ENCODE measurements at regions not wholly inside any gene's neighbourhood (a gene's known extent, or its start where the extent isn't known, plus 50 kb on each side); places are given as distances from the start of the nearest gene placed in this dataset.

DNA sequence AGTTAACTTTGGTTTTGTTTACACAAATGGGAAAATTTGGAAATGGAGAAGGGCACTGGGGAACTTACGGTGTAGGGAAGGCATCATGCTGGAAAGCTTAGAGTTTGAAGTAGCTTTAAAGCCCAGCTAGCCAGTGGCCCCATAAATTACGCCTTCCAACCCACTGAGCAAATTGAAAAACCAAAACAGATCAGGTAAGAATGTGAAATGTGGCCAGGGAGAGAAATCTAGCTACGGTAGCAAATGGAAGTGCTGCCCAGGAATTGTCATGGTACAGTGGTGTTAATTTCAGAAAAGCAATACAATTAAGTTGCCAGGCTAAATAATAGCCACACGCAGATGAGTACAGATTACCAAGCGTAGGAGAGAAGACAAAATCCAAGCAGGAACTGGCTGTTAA lies 654.8 kb downstream of the PRELID2 start (continued):
- TF ChIP-seq, protein P1, sequence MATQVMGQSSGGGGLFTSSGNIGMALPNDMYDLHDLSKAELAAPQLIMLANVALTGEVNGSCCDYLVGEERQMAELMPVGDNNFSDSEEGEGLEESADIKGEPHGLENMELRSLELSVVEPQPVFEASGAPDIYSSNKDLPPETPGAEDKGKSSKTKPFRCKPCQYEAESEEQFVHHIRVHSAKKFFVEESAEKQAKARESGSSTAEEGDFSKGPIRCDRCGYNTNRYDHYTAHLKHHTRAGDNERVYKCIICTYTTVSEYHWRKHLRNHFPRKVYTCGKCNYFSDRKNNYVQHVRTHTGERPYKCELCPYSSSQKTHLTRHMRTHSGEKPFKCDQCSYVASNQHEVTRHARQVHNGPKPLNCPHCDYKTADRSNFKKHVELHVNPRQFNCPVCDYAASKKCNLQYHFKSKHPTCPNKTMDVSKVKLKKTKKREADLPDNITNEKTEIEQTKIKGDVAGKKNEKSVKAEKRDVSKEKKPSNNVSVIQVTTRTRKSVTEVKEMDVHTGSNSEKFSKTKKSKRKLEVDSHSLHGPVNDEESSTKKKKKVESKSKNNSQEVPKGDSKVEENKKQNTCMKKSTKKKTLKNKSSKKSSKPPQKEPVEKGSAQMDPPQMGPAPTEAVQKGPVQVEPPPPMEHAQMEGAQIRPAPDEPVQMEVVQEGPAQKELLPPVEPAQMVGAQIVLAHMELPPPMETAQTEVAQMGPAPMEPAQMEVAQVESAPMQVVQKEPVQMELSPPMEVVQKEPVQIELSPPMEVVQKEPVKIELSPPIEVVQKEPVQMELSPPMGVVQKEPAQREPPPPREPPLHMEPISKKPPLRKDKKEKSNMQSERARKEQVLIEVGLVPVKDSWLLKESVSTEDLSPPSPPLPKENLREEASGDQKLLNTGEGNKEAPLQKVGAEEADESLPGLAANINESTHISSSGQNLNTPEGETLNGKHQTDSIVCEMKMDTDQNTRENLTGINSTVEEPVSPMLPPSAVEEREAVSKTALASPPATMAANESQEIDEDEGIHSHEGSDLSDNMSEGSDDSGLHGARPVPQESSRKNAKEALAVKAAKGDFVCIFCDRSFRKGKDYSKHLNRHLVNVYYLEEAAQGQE (IDR thresholded peaks at IDR 0.05; ENCODE audit: unreplicated experiment) = no peak
- TF ChIP-seq NANOG (IDR thresholded peaks at IDR 0.05; ENCODE audit: borderline replicate concordance) (no peak), POLR2AphosphoS5 (IDR thresholded peaks at IDR 0.05; ENCODE audit: low read depth) (no peak), ZNF331 (CRISPR knock-in tag; IDR thresholded peaks at IDR 0.05; ENCODE audit: low read depth) (no peak)

DNA sequence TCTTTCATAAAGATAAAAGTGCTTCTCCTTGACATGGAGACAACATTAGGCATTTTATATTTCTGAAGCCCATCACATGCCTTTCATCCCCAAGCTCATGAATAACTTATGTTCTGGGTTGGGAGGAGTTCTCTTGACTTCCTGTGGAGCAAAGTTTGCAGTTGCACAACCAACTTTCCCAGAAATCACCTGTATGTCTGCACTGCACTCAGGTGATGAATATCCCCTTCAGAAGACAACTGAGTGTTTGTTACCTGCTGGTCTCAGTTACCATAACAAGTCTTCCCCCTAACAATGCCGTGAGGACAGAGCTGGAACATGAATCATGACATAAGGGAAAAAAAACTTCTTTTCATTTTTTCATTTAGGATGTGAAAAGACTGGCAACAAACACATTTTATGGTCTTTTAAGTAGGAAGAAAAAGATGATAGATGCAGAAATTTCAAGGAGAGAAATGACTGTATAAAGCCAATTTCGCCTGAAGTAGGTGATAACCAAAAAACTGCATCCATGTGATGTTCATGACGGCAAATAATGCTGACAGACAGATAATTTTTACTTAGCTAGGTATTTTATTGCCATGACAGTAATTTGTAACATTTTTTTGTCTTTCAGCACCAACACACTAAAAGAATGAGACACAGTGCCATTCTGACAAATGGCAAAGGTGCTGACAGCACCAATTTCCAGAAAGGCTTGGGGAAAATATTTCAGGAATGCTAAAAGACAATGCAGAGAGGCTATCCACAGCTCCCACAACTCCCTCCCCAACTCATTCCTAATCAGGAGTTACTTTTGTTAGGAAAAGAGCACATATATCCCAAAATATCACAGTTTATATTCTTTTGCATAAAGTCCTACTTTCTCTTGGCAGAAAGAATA lies 656.3 kb downstream of the PRELID2 start:
- no peaks in the 10 kb centered on the region for H3K36me3 Mint-ChIP-seq (ENCODE audit: low read depth)
- H3K9me2 ChIP-seq (ENCODE audit: insufficient read depth) = no peaks in the 10 kb centered on the region
- H3K4me3 Mint-ChIP-seq = peak overlapping the region; percentile 32; the same call in 2 of the 3 replicates
- ATAC-seq (peak; percentile 92), DNase-seq (ENCODE audit: low spot score) (peak; percentile 78)
- no peaks in the 10 kb centered on the region for H4K20me1 ChIP-seq (replicated peaks; ENCODE audit: insufficient read depth)
- no peaks in the 10 kb centered on the region for H3K36me3 ChIP-seq (ENCODE audit: insufficient read depth)
- peak overlapping the region; percentile 43 for H3K27ac ChIP-seq (ENCODE audit: low read depth)
- H2AFZ ChIP-seq = no peak overlapping the region
- H3F3A ChIP-seq (replicated peaks; ENCODE audit: low read depth) = no peaks in the 10 kb centered on the region
- peak overlapping the region; percentile 28 for H3K4me2 ChIP-seq
- peaks cover 27% of the 10 kb centered on the region for H3K4me1 ChIP-seq (ENCODE audit: insufficient read depth)
- peak overlapping the region; percentile 91 for H3K27ac Mint-ChIP-seq
- no peaks in the 10 kb centered on the region for H3K27me3 ChIP-seq (ENCODE audit: insufficient read depth)
- H3K4me3 ChIP-seq = no peak overlapping the region; the same call in 1 of the 2 replicates
- H3K4me1 Mint-ChIP-seq = peaks cover 34% of the 10 kb centered on the region
- H3K9me3 Mint-ChIP-seq = no peaks in the 10 kb centered on the region
- no peaks in the 10 kb centered on the region for H3K79me2 ChIP-seq (replicated peaks; ENCODE audit: insufficient read depth)
- peaks cover 4% of the 10 kb centered on the region for H3K27me3 Mint-ChIP-seq (ENCODE audit: insufficient read depth, low read depth, poor library complexity)
- TF ChIP-seq, protein P1 (IDR thresholded peaks at IDR 0.05; ENCODE audit: unreplicated experiment) = no peak
- no peak for TF ChIP-seq NANOG (IDR thresholded peaks at IDR 0.05; ENCODE audit: borderline replicate concordance)
- TF ChIP-seq, protein P2, sequence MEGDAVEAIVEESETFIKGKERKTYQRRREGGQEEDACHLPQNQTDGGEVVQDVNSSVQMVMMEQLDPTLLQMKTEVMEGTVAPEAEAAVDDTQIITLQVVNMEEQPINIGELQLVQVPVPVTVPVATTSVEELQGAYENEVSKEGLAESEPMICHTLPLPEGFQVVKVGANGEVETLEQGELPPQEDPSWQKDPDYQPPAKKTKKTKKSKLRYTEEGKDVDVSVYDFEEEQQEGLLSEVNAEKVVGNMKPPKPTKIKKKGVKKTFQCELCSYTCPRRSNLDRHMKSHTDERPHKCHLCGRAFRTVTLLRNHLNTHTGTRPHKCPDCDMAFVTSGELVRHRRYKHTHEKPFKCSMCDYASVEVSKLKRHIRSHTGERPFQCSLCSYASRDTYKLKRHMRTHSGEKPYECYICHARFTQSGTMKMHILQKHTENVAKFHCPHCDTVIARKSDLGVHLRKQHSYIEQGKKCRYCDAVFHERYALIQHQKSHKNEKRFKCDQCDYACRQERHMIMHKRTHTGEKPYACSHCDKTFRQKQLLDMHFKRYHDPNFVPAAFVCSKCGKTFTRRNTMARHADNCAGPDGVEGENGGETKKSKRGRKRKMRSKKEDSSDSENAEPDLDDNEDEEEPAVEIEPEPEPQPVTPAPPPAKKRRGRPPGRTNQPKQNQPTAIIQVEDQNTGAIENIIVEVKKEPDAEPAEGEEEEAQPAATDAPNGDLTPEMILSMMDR (conservative IDR thresholded peaks at IDR 0.05; ENCODE audit: low read depth in 2 of 2) = no peak
- no peak for TF ChIP-seq JUNB (IDR thresholded peaks at IDR 0.05; ENCODE audit: unreplicated experiment)
- TF ChIP-seq CREB1 (CRISPR knock-in tag; IDR thresholded peaks at IDR 0.05; ENCODE audit: low read depth) = no peak
- TF ChIP-seq EZH2 (IDR thresholded peaks at IDR 0.05; ENCODE audit: low read depth, unreplicated experiment) = no peak
- no peak for TF ChIP-seq STAT1 (IDR thresholded peaks at IDR 0.05; ENCODE audit: unreplicated experiment)
- TF ChIP-seq, protein P3, sequence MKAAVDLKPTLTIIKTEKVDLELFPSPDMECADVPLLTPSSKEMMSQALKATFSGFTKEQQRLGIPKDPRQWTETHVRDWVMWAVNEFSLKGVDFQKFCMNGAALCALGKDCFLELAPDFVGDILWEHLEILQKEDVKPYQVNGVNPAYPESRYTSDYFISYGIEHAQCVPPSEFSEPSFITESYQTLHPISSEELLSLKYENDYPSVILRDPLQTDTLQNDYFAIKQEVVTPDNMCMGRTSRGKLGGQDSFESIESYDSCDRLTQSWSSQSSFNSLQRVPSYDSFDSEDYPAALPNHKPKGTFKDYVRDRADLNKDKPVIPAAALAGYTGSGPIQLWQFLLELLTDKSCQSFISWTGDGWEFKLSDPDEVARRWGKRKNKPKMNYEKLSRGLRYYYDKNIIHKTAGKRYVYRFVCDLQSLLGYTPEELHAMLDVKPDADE (IDR thresholded peaks at IDR 0.05) = no peak
- no peak for TF ChIP-seq ZNF114 (CRISPR knock-in tag; IDR thresholded peaks at IDR 0.05)

All from GM23338 (cell line).